Stimulated activated naive B cell treated with anti-CD40 and anti-IgM and Interleukin-4, amounts not matched to agents 10 μg/mL and 1 μg/mL and 100 μg/mL, for 72 hours (primary cell): ENCODE measurements at regions not wholly inside any gene's neighbourhood (a gene's known extent, or its start where the extent isn't known, plus 50 kb on each side); places are given as distances from the start of the nearest gene placed in this dataset.

ENCODE experiments used
- ATAC-seq, 2 donors: fragments of 150-1000 bp; cut with Tn5 transposase; replicated peaks; 2 replicates each; pipeline ENCODE4 v1.10.0; 2021; ENCODE audit warnings: moderate library complexity in 1 of 2
- DNase-seq: peaks from one replicate; pipeline ENCODE4 v3.0.0; 2021
- H3K27ac Mint-ChIP-seq: one replicate; pipeline ENCODE4 v1.8.0; 2022; ENCODE audit warnings: mild to moderate bottlenecking, mixed read lengths
- H3K27me3 Mint-ChIP-seq, 2 donors: one replicate each; pipeline ENCODE4 v1.8.0; 2022; ENCODE audit warnings: mixed read lengths in 2 of 2
- H3K36me3 Mint-ChIP-seq, 2 donors: one replicate each; pipeline ENCODE4 v1.8.0; 2022; ENCODE audit warnings: mixed read lengths in 2 of 2, mild to moderate bottlenecking in 1 of 2
- H3K4me1 Mint-ChIP-seq, 2 donors: one replicate each; pipeline ENCODE4 v1.8.0; 2022; ENCODE audit warnings: mixed read lengths in 2 of 2, mild to moderate bottlenecking in 1 of 2
- H3K4me3 Mint-ChIP-seq, 2 donors: one replicate each; pipeline ENCODE4 v1.8.0; 2022; ENCODE audit warnings: mild to moderate bottlenecking in 2 of 2, mixed read lengths in 2 of 2, moderate library complexity in 1 of 2
- H3K9me3 Mint-ChIP-seq, 2 donors: one replicate each; pipeline ENCODE4 v1.8.0; 2022; ENCODE audit warnings: mixed read lengths in 2 of 2, mild to moderate bottlenecking in 1 of 2

DNA sequence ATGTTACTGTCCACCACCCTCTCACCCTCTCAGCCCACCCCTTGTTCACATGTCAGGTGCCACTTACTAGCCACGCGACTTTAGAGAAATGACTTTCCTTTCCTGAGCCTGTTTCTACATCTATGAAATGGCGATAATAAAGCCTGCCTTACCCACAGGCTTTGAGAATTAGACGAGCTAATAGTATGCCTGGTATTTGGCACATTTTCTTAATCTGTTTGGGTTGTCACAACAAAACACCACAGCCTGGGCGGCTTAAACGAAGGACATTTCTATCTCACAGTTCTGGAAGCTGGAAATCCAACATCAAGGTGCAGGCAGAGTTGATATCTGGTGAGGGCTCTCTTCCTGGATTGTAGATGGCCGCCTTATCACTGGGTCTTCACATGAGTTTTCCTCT lies 273.9 kb upstream of the FMN2 start:
- Mint-ChIP-seq H3K27ac (no peak overlapping the region), H3K4me3 (no peak overlapping the region), H3K27me3 (no peaks in the 10 kb centered on the region), H3K4me1 (no peaks in the 10 kb centered on the region), H3K9me3 (no peaks in the 10 kb centered on the region), H3K36me3 (no peaks in the 10 kb centered on the region)
- ATAC-seq (no peak), DNase-seq (no peak)

DNA sequence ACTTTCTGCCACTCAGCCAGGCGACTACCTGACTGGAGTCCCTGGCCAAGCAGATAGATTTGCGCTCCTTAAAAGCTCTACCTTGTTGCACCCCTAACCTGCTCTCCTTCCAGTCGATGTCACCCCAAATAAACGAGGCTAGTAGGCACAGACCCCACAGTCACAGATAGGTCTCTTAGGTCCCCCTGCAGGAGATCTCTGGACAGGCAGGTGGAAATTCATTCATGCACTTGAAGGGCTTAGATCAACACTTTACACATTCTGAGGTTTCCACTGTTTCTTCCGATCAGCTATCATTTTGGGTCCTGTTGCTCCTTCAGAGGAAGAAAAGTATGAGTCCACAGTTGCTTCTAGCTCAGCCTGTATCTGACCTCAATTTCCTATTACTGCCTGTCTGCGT lies 272.6 kb upstream of the FMN2 start:
- H3K27me3 Mint-ChIP-seq = no peaks in the 10 kb centered on the region
- no peak for DNase-seq
- ATAC-seq = no peak
- H3K9me3 Mint-ChIP-seq = no peaks in the 10 kb centered on the region
- no peak overlapping the region for H3K4me3 Mint-ChIP-seq
- H3K27ac Mint-ChIP-seq = peak overlapping the region; percentile 16
- H3K36me3 Mint-ChIP-seq = no peaks in the 10 kb centered on the region
- H3K4me1 Mint-ChIP-seq = no peaks in the 10 kb centered on the region

- Mint-ChIP-seq H3K27me3 (no peaks in the 10 kb centered on the region), H3K4me1 (no peaks in the 10 kb centered on the region), H3K4me3 (no peak overlapping the region), H3K36me3 (no peaks in the 10 kb centered on the region), H3K9me3 (no peaks in the 10 kb centered on the region), H3K27ac (no peak overlapping the region)
- ATAC-seq = no peak
- no peak for DNase-seq
Measured at GRCh38 chr1:239819756-239820250, 271.9 kb upstream of the FMN2 start.

- ATAC-seq (no peak), DNase-seq (no peak)
- Mint-ChIP-seq H3K36me3 (no peaks in the 10 kb centered on the region), H3K4me3 (no peak overlapping the region), H3K9me3 (no peaks in the 10 kb centered on the region), H3K27ac (no peak overlapping the region), H3K27me3 (no peaks in the 10 kb centered on the region), H3K4me1 (no peaks in the 10 kb centered on the region)
Measured at GRCh38 chr1:239823852-239824251, 267.8 kb upstream of the FMN2 start.

- H3K4me3 Mint-ChIP-seq = no peak overlapping the region
- no peaks in the 10 kb centered on the region for H3K36me3 Mint-ChIP-seq
Measured at GRCh38 chr1:239826211-239826610, 265.5 kb upstream of the FMN2 start.

GRCh38 chr1:239826736-239827135 lies 264.9 kb upstream of the FMN2 start:
- no peak for DNase-seq
- Mint-ChIP-seq H3K27ac (no peak overlapping the region), H3K9me3 (no peaks in the 10 kb centered on the region), H3K4me3 (no peak overlapping the region), H3K27me3 (no peaks in the 10 kb centered on the region), H3K36me3 (no peaks in the 10 kb centered on the region), H3K4me1 (no peaks in the 10 kb centered on the region)
- no peak for ATAC-seq

More at GRCh38 chr1:239826211-239826610, 265.5 kb upstream of the FMN2 start:
- no peak for ATAC-seq
- no peak for DNase-seq
- H3K27me3 Mint-ChIP-seq = no peaks in the 10 kb centered on the region
- no peak overlapping the region for H3K27ac Mint-ChIP-seq
- H3K9me3 Mint-ChIP-seq = no peaks in the 10 kb centered on the region
- H3K4me1 Mint-ChIP-seq = no peaks in the 10 kb centered on the region

DNA sequence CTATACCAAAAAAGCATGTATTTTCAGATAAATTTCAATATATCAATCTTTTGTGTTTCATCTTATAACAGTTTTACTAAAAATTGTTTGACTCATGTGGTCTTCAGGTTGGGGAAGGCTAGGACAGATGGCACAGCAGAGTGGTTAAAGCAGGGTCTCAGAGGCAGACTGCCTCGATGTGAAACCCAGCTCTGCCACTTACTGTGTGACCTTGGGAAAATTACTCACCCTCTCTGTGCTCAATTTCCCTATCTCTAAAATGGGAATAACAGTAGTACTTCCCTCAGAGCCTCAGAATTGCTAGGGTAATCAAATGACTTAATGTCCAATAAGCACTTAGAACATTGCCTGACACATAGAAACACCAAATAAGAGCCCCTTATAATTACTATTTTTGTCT lies 262.1 kb upstream of the FMN2 start:
- DNase-seq (no peak), ATAC-seq (no peak)
- Mint-ChIP-seq H3K4me1 (no peaks in the 10 kb centered on the region), H3K27ac (no peak overlapping the region), H3K36me3 (no peaks in the 10 kb centered on the region), H3K4me3 (no peak overlapping the region), H3K9me3 (no peaks in the 10 kb centered on the region), H3K27me3 (no peaks in the 10 kb centered on the region)

DNA sequence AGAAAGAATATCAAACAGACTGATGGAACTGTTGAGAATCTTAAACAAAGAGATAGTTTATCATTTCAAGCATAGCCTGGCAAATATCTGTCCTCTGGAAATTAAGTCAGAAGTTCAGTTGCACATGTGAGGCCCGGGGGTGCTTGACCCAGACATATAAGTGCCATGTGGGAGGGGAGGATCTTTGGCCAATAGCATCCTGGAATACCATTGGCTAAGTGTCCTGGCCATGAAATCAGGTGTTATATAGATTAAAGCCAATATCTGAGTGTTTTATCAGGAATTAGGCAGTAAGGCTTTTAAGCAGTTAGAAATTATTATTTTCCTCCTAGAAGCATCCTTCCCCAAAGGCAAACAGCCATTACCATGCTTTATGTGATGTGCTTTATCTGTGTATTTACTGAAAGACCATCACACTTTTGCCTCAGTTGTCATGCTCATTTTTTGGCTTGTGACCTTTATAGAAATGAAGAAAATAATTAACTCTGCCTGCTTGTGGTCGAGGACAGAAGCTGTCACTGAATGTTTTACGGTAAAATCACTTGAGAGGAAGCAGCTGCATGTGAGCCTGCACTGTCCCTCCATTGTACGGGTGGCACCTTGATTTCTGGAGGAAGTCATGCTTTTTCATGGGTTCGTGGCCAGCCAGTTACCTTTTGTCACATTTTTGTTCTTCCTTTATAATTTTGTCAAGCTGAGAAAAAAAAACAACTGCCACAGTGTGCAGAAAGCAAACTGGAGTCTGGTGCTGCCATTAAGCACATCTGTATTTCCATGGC lies 259.9 kb upstream of the FMN2 start:
- Mint-ChIP-seq H3K27ac (no peak overlapping the region), H3K27me3 (no peaks in the 10 kb centered on the region), H3K9me3 (no peaks in the 10 kb centered on the region), H3K36me3 (no peaks in the 10 kb centered on the region), H3K4me3 (no peak overlapping the region), H3K4me1 (no peaks in the 10 kb centered on the region)
- ATAC-seq = no peak
- no peak for DNase-seq

DNA sequence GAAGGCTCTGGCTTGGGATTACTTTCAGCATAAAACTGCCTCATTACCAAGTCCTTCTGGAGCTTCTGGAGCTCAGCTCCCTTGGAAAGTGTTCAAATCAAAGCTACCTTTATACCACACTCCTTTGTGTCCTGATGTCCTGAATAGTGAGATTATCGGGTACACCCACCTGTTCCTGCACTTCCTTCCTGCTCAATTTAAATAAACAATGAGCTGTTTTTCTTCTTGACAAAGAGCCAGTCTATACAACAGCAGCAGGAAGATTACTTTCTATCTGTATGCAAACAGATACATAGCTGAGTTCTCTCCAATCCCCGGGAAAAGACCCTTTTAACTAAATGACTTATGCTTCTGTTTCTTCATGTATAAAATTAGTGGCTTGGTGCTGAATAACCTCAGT lies 258.0 kb upstream of the FMN2 start:
- Mint-ChIP-seq H3K36me3 (no peaks in the 10 kb centered on the region), H3K9me3 (no peaks in the 10 kb centered on the region), H3K4me3 (no peak overlapping the region), H3K4me1 (no peaks in the 10 kb centered on the region), H3K27ac (no peak overlapping the region), H3K27me3 (no peaks in the 10 kb centered on the region)
- ATAC-seq = no peak
- DNase-seq = no peak

- DNase-seq (no peak), ATAC-seq (no peak)
- Mint-ChIP-seq H3K27ac (no peak overlapping the region), H3K4me1 (no peaks in the 10 kb centered on the region), H3K4me3 (no peak overlapping the region), H3K36me3 (no peaks in the 10 kb centered on the region), H3K9me3 (no peaks in the 10 kb centered on the region), H3K27me3 (no peaks in the 10 kb centered on the region)
Measured at GRCh38 chr1:239835946-239836440, 255.7 kb upstream of the FMN2 start.

DNA sequence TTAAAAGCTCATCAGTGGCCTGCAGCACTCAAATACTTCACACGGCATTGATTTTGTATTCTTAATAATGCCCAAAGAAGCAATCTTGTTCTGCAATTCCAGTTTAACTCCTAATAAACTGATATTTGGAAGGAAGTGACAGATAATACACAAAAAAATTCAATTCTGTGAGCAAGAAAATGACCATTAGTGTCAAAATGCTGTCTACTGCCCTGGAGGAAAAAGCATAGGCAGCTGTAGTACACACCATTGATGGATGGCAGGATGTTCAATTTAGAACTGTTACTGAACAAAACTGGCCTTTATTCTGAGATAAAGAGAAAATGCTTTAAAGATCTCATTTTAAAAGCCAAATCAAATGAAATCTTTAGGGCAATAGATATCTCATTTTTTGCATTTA lies 251.3 kb upstream of the FMN2 start:
- Mint-ChIP-seq H3K9me3 (no peaks in the 10 kb centered on the region), H3K36me3 (no peaks in the 10 kb centered on the region), H3K27me3 (no peaks in the 10 kb centered on the region), H3K4me3 (no peak overlapping the region), H3K27ac (no peak overlapping the region), H3K4me1 (no peaks in the 10 kb centered on the region)
- DNase-seq = no peak
- ATAC-seq = no peak

GRCh38 chr1:239840790-239841189 lies 250.9 kb upstream of the FMN2 start:
- H3K36me3 Mint-ChIP-seq = no peaks in the 10 kb centered on the region
- no peaks in the 10 kb centered on the region for H3K27me3 Mint-ChIP-seq
- ATAC-seq (no peak), DNase-seq (no peak)
- H3K9me3 Mint-ChIP-seq = no peaks in the 10 kb centered on the region
- no peaks in the 10 kb centered on the region for H3K4me1 Mint-ChIP-seq
- no peak overlapping the region for H3K27ac Mint-ChIP-seq
- H3K4me3 Mint-ChIP-seq = no peak overlapping the region

DNA sequence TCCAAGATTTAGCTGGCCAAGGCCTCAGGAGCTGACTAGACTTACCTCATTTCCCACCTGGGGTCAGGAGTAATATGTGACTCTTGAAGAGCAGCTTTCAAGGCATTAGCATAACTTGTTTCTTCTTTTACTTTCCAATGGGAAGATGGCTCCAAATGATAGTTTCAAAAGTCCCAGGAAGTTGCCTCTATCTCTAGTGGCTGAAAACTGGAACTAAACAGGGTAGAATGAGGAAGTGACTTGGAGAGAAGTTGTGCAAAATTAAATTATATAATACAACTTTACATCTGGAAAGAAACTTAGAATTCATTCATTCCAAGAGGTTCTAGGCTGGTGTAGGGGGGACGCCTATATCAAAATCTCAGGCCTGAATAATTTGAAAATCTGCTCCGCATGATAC lies 250.1 kb upstream of the FMN2 start:
- Mint-ChIP-seq H3K27ac (no peak overlapping the region), H3K36me3 (no peaks in the 10 kb centered on the region), H3K4me1 (no peaks in the 10 kb centered on the region), H3K4me3 (no peak overlapping the region), H3K9me3 (no peaks in the 10 kb centered on the region), H3K27me3 (no peaks in the 10 kb centered on the region)
- ATAC-seq = no peak
- DNase-seq = no peak

DNA sequence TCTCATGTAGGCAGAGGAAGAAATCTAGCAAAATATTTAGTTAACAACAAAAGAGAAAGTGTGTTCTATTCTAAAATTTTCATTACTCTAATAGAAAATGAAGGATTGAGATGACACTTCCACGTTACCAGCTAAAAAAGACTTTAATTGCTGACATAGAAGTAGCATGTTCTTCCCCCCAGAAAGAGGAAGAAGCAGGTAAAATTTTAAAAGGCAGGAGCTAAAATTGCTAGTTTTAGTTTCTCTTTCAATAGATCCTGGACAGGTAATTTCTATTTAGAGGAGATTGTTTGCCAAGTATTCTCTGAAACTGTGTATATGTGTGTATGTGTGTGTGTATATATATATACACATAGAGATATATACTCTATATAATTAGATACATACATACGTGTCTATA lies 248.1 kb upstream of the FMN2 start:
- DNase-seq (no peak), ATAC-seq (no peak)
- Mint-ChIP-seq H3K9me3 (no peaks in the 10 kb centered on the region), H3K27me3 (no peaks in the 10 kb centered on the region), H3K27ac (no peak overlapping the region), H3K36me3 (no peaks in the 10 kb centered on the region), H3K4me3 (no peak overlapping the region), H3K4me1 (no peaks in the 10 kb centered on the region)

- H3K4me3 Mint-ChIP-seq = no peak overlapping the region
- DNase-seq = no peak
- H3K36me3 Mint-ChIP-seq = no peaks in the 10 kb centered on the region
- no peak for ATAC-seq
- H3K27ac Mint-ChIP-seq = no peak overlapping the region
- H3K4me1 Mint-ChIP-seq = no peaks in the 10 kb centered on the region
- no peaks in the 10 kb centered on the region for H3K27me3 Mint-ChIP-seq
- no peaks in the 10 kb centered on the region for H3K9me3 Mint-ChIP-seq
Measured at GRCh38 chr1:239844833-239845232, 246.8 kb upstream of the FMN2 start.
